GM19468 (cell line): ENCODE measurements at regions not wholly inside any gene's neighbourhood (a gene's known extent, or its start where the extent isn't known, plus 50 kb on each side); places are given as distances from the start of the nearest gene placed in this dataset.

ENCODE experiments used
- ATAC-seq: cut with Tn5 transposase; IDR thresholded peaks from one replicate; pipeline ENCODE4 v1.9.1; 2021; ENCODE audit warnings: mild to moderate bottlenecking, moderate library complexity, moderate number of reproducible peaks; ENCODE audit not compliant: unreplicated experiment; ENCODE audit errors: extremely low read depth

GRCh38 chr13:50187352-50188029 lies 172.2 kb downstream of the KCNRG start:
- no peak for ATAC-seq

- no peak for ATAC-seq
Measured at GRCh38 chr13:50188696-50189095, 173.5 kb downstream of the KCNRG start.

- no peak for ATAC-seq
Measured at GRCh38 chr13:50189450-50189849, 174.2 kb downstream of the KCNRG start.

GRCh38 chr13:50191004-50191403 lies 175.8 kb downstream of the KCNRG start:
- no peak for ATAC-seq

- ATAC-seq, result no peak
Measured at GRCh38 chr13:50192272-50192813, 177.1 kb downstream of the KCNRG start.

GRCh38 chr13:50195045-50195444 lies 179.8 kb downstream of the KCNRG start:
- ATAC-seq, result no peak

GRCh38 chr13:50196118-50196517 lies 180.9 kb downstream of the KCNRG start:
- ATAC-seq, result no peak

- ATAC-seq, result no peak
Measured at GRCh38 chr13:50197705-50198104, 182.5 kb downstream of the KCNRG start.

- ATAC-seq, result no peak
Measured at GRCh38 chr13:50198508-50198907, 183.3 kb downstream of the KCNRG start.

GRCh38 chr13:50200569-50200968 lies 185.3 kb downstream of the KCNRG start:
- no peak for ATAC-seq

- ATAC-seq, result no peak
Measured at GRCh38 chr13:50200988-50201387, 185.7 kb downstream of the KCNRG start.

GRCh38 chr13:50202485-50202884 lies 187.2 kb downstream of the KCNRG start:
- no peak for ATAC-seq

GRCh38 chr13:50203256-50203941 lies 188.2 kb downstream of the KCNRG start:
- no peak for ATAC-seq

GRCh38 chr13:50205581-50205980 lies 190.3 kb downstream of the KCNRG start:
- no peak for ATAC-seq

- no peak for ATAC-seq
Measured at GRCh38 chr13:50208826-50209335, 193.6 kb downstream of the KCNRG start.

- ATAC-seq, result no peak
Measured at GRCh38 chr13:50209631-50210030, 194.4 kb downstream of the KCNRG start.

- ATAC-seq, result no peak
Measured at GRCh38 chr13:50213526-50213925, 198.3 kb downstream of the KCNRG start.

GRCh38 chr13:50214514-50214913 lies 199.3 kb downstream of the KCNRG start:
- no peak for ATAC-seq

- no peak for ATAC-seq
Measured at GRCh38 chr13:50215399-50215798, 200.2 kb downstream of the KCNRG start.

GRCh38 chr13:50219743-50220142 lies 204.5 kb downstream of the KCNRG start:
- ATAC-seq, result no peak

GRCh38 chr13:50220938-50221337 lies 205.7 kb downstream of the KCNRG start:
- no peak for ATAC-seq
